SK-N-SH treated with all-trans-retinoic acid at 6 μM for 48 hours (cell line): ENCODE measurements at regions not wholly inside any gene's neighbourhood (a gene's known extent, or its start where the extent isn't known, plus 50 kb on each side); places are given as distances from the start of the nearest gene placed in this dataset.

ENCODE experiments used
- ATAC-seq: fragments of 200-7000 bp; cut with Tn5 transposase; 3 replicates; pipeline ENCODE4 v1.9.1; 2020; ENCODE audit warnings: mild to moderate bottlenecking, moderate library complexity
- ARNTL ChIP-seq: fragments of 450-650 bp; formaldehyde crosslinking; IDR thresholded peaks from 2 replicates; pipeline ENCODE4 v1.5.0; 2020; ENCODE audit warnings: low read depth, mild to moderate bottlenecking, moderate library complexity, borderline replicate concordance
- BACH2 ChIP-seq: fragments of 250-450 bp; sonication (Bioruptor Pico); IDR thresholded peaks from 2 replicates; pipeline ENCODE4 v1.9.0; 2021; ENCODE audit warnings: mild to moderate bottlenecking, borderline replicate concordance
- CSDC2 ChIP-seq: fragments of 250-450 bp; sonication (Bioruptor Pico); IDR thresholded peaks from 2 replicates; pipeline ENCODE4 v1.5.0; 2020; ENCODE audit warnings: mild to moderate bottlenecking, moderate library complexity
- CSRNP3 ChIP-seq: fragments of 250-450 bp; sonication (Bioruptor Pico); IDR thresholded peaks from 2 replicates; pipeline ENCODE4 v1.5.1; 2021; ENCODE audit warnings: mild to moderate bottlenecking, moderate library complexity
- ESRRG ChIP-seq: fragments of 250-450 bp; sonication (Bioruptor Pico); IDR thresholded peaks from 2 replicates; pipeline ENCODE4 v1.6.1; 2021; ENCODE audit warnings: mild to moderate bottlenecking
- GLIS3 ChIP-seq: fragments of 250-450 bp; sonication (Bioruptor Pico); IDR thresholded peaks from 2 replicates; pipeline ENCODE4 v1.5.0; 2020; ENCODE audit warnings: mild to moderate bottlenecking, moderate library complexity
- ISL1 ChIP-seq: fragments of 250-450 bp; sonication (Bioruptor Pico); IDR thresholded peaks from 2 replicates; pipeline ENCODE4 v2.1.2; 2022; ENCODE audit warnings: mild to moderate bottlenecking, moderate library complexity
- OSR1 ChIP-seq: fragments of 250-450 bp; sonication (Bioruptor Pico); IDR thresholded peaks from 2 replicates; pipeline ENCODE4 v1.8.0; 2022; ENCODE audit warnings: moderate library complexity, mild to moderate bottlenecking, inconsistent platforms
- PATZ1 ChIP-seq: fragments of 250-450 bp; sonication (Bioruptor Pico); IDR thresholded peaks from 2 replicates; pipeline ENCODE4 v1.8.0; 2020; ENCODE audit warnings: mild to moderate bottlenecking, moderate library complexity, borderline replicate concordance
- PPARA ChIP-seq: fragments of 250-450 bp; sonication (Bioruptor Pico); IDR thresholded peaks from 2 replicates; pipeline ENCODE4 v1.5.0; 2020; ENCODE audit warnings: mild to moderate bottlenecking, borderline replicate concordance
- SNAI2 ChIP-seq: fragments of 250-450 bp; sonication (Bioruptor Pico); IDR thresholded peaks from 2 replicates; pipeline ENCODE4 v1.5.0; 2020; ENCODE audit warnings: mild to moderate bottlenecking, moderate library complexity
- TCF4 ChIP-seq: fragments of 250-450 bp; sonication (Bioruptor Pico); IDR thresholded peaks from 2 replicates; pipeline ENCODE4 v1.8.0; 2021; ENCODE audit warnings: mild to moderate bottlenecking, moderate library complexity, borderline replicate concordance
- TOX ChIP-seq: fragments of 250-450 bp; sonication (Bioruptor Pico); IDR thresholded peaks from 2 replicates; pipeline ENCODE4 v1.8.0; 2021; ENCODE audit warnings: mild to moderate bottlenecking, moderate library complexity, borderline replicate concordance
- TSHZ2 ChIP-seq: fragments of 250-450 bp; sonication (Bioruptor Pico); IDR thresholded peaks from 2 replicates; pipeline ENCODE4 v1.5.0; 2020; ENCODE audit warnings: mild to moderate bottlenecking, moderate library complexity
- ZC3H10 ChIP-seq: fragments of 250-450 bp; sonication (Bioruptor Pico); IDR thresholded peaks from 2 replicates; pipeline ENCODE4 v1.5.1; 2021; ENCODE audit warnings: mild to moderate bottlenecking, moderate library complexity
- ZFP3 ChIP-seq: fragments of 250-450 bp; sonication (Bioruptor Pico); IDR thresholded peaks from 2 replicates; pipeline ENCODE4 v1.5.0; 2020; ENCODE audit warnings: mild to moderate bottlenecking, moderate library complexity
- ZNF565 ChIP-seq: fragments of 450-650 bp; formaldehyde crosslinking; conservative IDR thresholded peaks from 2 replicates; pipeline ENCODE4 v1.5.0; 2020; ENCODE audit warnings: low read depth, mild to moderate bottlenecking, moderate library complexity
- ZNF70 ChIP-seq: fragments of 450-650 bp; formaldehyde crosslinking; IDR thresholded peaks from 2 replicates; pipeline ENCODE4 v1.5.0; 2020; ENCODE audit warnings: mild to moderate bottlenecking, moderate library complexity
- ZNF8 ChIP-seq: fragments of 450-650 bp; formaldehyde crosslinking; IDR thresholded peaks from 2 replicates; pipeline ENCODE4 v1.5.0; 2020; ENCODE audit warnings: mild to moderate bottlenecking, moderate library complexity
- TF ChIP-seq, protein P1 (sequence below): fragments of 250-450 bp; sonication (Bioruptor Pico); IDR thresholded peaks from 2 replicates; pipeline ENCODE4 v1.5.1; 2020; ENCODE audit warnings: low read depth, mild to moderate bottlenecking, moderate library complexity
- TF ChIP-seq, protein P2 (sequence below): fragments of 250-450 bp; sonication (Bioruptor Pico); IDR thresholded peaks from 2 replicates; pipeline ENCODE4 v1.8.0; 2021; ENCODE audit warnings: low read depth, mild to moderate bottlenecking, moderate library complexity, borderline replicate concordance

DNA sequence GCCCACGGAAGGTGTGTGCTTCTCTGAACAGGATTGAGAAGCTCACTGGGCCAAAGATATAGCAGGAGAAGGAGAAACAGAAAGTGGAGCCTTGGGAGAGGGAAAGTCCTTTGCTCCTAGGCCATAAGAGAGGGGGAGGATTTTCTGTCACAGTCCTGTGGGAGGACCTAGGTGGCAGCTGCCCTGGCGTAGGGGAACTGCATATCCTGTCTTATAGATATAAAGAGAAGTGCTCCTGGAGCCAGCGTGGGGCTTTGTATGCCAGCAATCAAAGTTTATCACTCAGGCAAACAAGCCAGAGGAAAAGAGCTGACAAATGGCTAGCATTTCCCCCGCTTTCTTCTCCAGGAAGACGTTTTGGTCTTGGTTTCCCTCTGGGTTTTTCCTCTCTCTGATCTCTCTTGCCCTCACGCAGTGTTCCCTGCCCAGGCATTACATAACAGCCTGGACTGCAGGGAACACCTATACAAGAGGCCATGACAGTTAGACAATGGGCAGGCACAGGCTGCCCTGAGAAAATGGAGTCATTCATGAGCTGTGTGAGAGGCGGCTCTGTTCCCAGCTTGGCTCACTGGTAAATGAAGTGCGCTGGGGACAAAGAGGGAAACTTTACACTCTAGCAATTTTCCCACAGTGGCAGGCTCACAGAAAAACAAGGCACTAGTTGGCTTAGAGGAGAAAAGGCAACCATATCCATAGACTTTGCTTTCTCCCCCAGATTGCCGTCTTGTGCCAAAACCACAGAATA lies 52.5 kb upstream of the ZNF648 start:
- no peak for ATAC-seq
- TF ChIP-seq ZNF8 = no peak
- no peak for TF ChIP-seq TOX
- no peak for TF ChIP-seq ZFP3
- no peak for TF ChIP-seq ZC3H10
- TF ChIP-seq ESRRG (CRISPR knock-in tag) = no peak
- no peak for TF ChIP-seq CSDC2 (CRISPR knock-in tag)
- TF ChIP-seq ARNTL (CRISPR knock-in tag) = no peak
- TF ChIP-seq, protein P1, sequence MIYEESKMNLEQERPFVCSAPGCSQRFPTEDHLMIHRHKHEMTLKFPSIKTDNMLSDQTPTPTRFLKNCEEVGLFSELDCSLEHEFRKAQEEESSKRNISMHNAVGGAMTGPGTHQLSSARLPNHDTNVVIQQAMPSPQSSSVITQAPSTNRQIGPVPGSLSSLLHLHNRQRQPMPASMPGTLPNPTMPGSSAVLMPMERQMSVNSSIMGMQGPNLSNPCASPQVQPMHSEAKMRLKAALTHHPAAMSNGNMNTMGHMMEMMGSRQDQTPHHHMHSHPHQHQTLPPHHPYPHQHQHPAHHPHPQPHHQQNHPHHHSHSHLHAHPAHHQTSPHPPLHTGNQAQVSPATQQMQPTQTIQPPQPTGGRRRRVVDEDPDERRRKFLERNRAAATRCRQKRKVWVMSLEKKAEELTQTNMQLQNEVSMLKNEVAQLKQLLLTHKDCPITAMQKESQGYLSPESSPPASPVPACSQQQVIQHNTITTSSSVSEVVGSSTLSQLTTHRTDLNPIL = no peak
- no peak for TF ChIP-seq CSRNP3 (CRISPR knock-in tag)

GRCh38 chr1:182111496-182111895 lies 50.0 kb upstream of the ZNF648 start:
- no peak for ATAC-seq
- TF ChIP-seq BACH2 (CRISPR knock-in tag) = no peak
- TF ChIP-seq SNAI2 (CRISPR knock-in tag) = no peak
- no peak for TF ChIP-seq ESRRG (CRISPR knock-in tag)
- TF ChIP-seq OSR1 (CRISPR knock-in tag) = no peak
- TF ChIP-seq ZNF70 = no peak
- no peak for TF ChIP-seq ZNF8
- TF ChIP-seq, protein P2, sequence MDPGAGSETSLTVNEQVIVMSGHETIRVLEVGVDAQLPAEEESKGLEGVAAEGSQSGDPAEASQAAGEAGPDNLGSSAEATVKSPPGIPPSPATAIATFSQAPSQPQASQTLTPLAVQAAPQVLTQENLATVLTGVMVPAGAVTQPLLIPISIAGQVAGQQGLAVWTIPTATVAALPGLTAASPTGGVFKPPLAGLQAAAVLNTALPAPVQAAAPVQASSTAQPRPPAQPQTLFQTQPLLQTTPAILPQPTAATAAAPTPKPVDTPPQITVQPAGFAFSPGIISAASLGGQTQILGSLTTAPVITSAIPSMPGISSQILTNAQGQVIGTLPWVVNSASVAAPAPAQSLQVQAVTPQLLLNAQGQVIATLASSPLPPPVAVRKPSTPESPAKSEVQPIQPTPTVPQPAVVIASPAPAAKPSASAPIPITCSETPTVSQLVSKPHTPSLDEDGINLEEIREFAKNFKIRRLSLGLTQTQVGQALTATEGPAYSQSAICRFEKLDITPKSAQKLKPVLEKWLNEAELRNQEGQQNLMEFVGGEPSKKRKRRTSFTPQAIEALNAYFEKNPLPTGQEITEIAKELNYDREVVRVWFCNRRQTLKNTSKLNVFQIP (CRISPR knock-in tag) = no peak
- TF ChIP-seq GLIS3 = no peak
- no peak for TF ChIP-seq ISL1
- TF ChIP-seq ARNTL (CRISPR knock-in tag) = no peak
- no peak for TF ChIP-seq PPARA (CRISPR knock-in tag)
- TF ChIP-seq TSHZ2 = no peak
- TF ChIP-seq TOX = no peak
- no peak for TF ChIP-seq ZNF565 (CRISPR knock-in tag)
- no peak for TF ChIP-seq ZFP3
- TF ChIP-seq TCF4 = no peak
- no peak for TF ChIP-seq PATZ1
